GM12864 (cell line): ENCODE measurements at regions not wholly inside any gene's neighbourhood (a gene's known extent, or its start where the extent isn't known, plus 50 kb on each side); places are given as distances from the start of the nearest gene placed in this dataset.

ENCODE experiments used
- DNase-seq: peaks from one replicate; pipeline ENCODE4 v3.0.0-alpha.2; 2011; ENCODE audit warnings: low read depth
- H3K4me3 ChIP-seq: 2 replicates; pipeline ENCODE4 v1.5.1; 2011; ENCODE audit warnings: mild to moderate bottlenecking, low read depth, low read length, control low read depth
- CTCF ChIP-seq: IDR thresholded peaks from 2 replicates; pipeline ENCODE4 v1.5.1; 2011; ENCODE audit warnings: low read depth, mild to moderate bottlenecking, moderate library complexity, low read length, control low read depth, inconsistent platforms; ENCODE audit errors: missing control alignments

- TF ChIP-seq CTCF, result no peak
- H3K4me3 ChIP-seq, result no peak overlapping the region
- DNase-seq, result no peak
These were observed 155.1 kb upstream of the CDH2 start for GRCh38 chr18:28332071-28332470.

- H3K4me3 ChIP-seq, result no peak overlapping the region
- TF ChIP-seq CTCF, result no peak
- DNase-seq, result no peak
These were observed 154.6 kb upstream of the CDH2 start for GRCh38 chr18:28331551-28331950.

GRCh38 chr18:28313602-28314001 lies 136.7 kb upstream of the CDH2 start:
- DNase-seq, result no peak
- no peak for TF ChIP-seq CTCF

GRCh38 chr18:28288784-28289183 lies 111.9 kb upstream of the CDH2 start:
- TF ChIP-seq CTCF, result no peak
- no peak overlapping the region for H3K4me3 ChIP-seq
- DNase-seq, result no peak

More at GRCh38 chr18:28313602-28314001, 136.7 kb upstream of the CDH2 start:
- H3K4me3 ChIP-seq, result no peak overlapping the region

GRCh38 chr18:28287146-28287545 lies 110.2 kb upstream of the CDH2 start:
- TF ChIP-seq CTCF, result no peak
- no peak overlapping the region for H3K4me3 ChIP-seq
- DNase-seq, result no peak

- DNase-seq, result no peak
- H3K4me3 ChIP-seq, result no peak overlapping the region
- no peak for TF ChIP-seq CTCF
These were observed 107.2 kb upstream of the CDH2 start for GRCh38 chr18:28284132-28284531.

GRCh38 chr18:28281400-28281799 lies 104.5 kb upstream of the CDH2 start:
- no peak for TF ChIP-seq CTCF
- H3K4me3 ChIP-seq, result no peak overlapping the region
- DNase-seq, result no peak
